ENCODE measurements at regions not wholly inside any gene's neighbourhood (a gene's known extent, or its start where the extent isn't known, plus 50 kb on each side); places are given as distances from the start of the nearest gene placed in this dataset.

DNA sequence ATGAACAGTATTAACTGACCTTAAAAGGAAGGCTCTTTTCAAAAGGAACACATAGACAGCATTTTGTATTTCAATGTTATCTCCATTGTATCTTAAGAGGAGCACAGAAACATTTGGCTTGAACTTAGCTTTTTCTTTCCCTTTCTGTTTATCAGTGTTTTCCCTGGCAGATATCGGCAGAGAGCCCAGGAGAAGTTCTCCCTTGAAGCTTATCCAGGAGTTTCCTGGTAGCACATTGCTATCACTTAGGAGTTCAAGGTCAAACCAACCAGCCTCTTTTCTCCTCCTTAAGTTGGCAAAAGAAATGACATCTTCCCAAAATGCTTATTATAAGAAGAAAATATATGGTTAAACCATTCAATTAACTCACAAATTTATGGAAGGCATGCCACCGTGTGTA is 344.6 kb upstream of the UBE2E2 start:
- TF ChIP-seq, protein P1, sequence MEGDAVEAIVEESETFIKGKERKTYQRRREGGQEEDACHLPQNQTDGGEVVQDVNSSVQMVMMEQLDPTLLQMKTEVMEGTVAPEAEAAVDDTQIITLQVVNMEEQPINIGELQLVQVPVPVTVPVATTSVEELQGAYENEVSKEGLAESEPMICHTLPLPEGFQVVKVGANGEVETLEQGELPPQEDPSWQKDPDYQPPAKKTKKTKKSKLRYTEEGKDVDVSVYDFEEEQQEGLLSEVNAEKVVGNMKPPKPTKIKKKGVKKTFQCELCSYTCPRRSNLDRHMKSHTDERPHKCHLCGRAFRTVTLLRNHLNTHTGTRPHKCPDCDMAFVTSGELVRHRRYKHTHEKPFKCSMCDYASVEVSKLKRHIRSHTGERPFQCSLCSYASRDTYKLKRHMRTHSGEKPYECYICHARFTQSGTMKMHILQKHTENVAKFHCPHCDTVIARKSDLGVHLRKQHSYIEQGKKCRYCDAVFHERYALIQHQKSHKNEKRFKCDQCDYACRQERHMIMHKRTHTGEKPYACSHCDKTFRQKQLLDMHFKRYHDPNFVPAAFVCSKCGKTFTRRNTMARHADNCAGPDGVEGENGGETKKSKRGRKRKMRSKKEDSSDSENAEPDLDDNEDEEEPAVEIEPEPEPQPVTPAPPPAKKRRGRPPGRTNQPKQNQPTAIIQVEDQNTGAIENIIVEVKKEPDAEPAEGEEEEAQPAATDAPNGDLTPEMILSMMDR (IDR thresholded peaks at IDR 0.05) = no peak
- TF ChIP-seq EP300 (IDR thresholded peaks at IDR 0.05; ENCODE audit: low read depth) = no peak
